GM12878 (cell line): ENCODE measurements at regions not wholly inside any gene's neighbourhood (a gene's known extent, or its start where the extent isn't known, plus 50 kb on each side); places are given as distances from the start of the nearest gene placed in this dataset.

Experiments used
- ATAC-seq: fragments of 200-7000 bp; cut with Tn5 transposase; 3 replicates; pipeline ENCODE4 v1.9.1; 2020; ENCODE audit warnings: mild to moderate bottlenecking, moderate library complexity
- BruUV-seq: library from RNA; stranded (reverse); fragments of 400-500 nt; replicated peaks from 2 replicates; lab custom pipeline; 2021; lab: Mats Ljungman, UMichigan
- CTCF ChIA-PET: fragments of 300-600 bp; sonication (Branson Sonifier 250); formaldehyde crosslinking; extraction: SDS; loops from one replicate; lab custom pipeline; 2021; ENCODE audit warnings: inconsistent platforms; lab: Yijun Ruan, JAX
- POLR2A ChIA-PET: fragments of 350-600 bp; formaldehyde crosslinking; extraction: SDS; loops from one replicate; lab custom pipeline; 2021; ENCODE audit warnings: inconsistent platforms; lab: Charles Lee
- RAD21 ChIA-PET: fragments of 300-600 bp; sonication (Branson Sonifier 250); formaldehyde crosslinking; loops from one replicate; lab custom pipeline; 2023; ENCODE audit warnings: antibody characterized with exemption; ENCODE audit not compliant: unreplicated experiment; lab: Charles Lee
- SMC1A ChIA-PET: fragments of 300-600 bp; sonication (Branson Sonifier 250); formaldehyde crosslinking; loops from one replicate; lab custom pipeline; 2023; ENCODE audit not compliant: unreplicated experiment, uncharacterized antibody; lab: Charles Lee
- DNase-seq: peaks from one replicate; pipeline ENCODE4 v3.0.0-alpha.2; 2011; ENCODE audit warnings: low read depth, low spot score
- FAIRE-seq: peaks from 3 replicates; lab custom pipeline; 2011; peaks lifted over from hg19 to GRCh38; lab: Jason Lieb, UNC
- H2AFZ ChIP-seq: 2 replicates; pipeline ENCODE4 v1.6.0; 2011; ENCODE audit warnings: low read depth, low read length, control low read depth; ENCODE audit not compliant: control insufficient read depth
- H3K27ac ChIP-seq: 2 replicates; pipeline ENCODE4 v1.5.1; 2011; ENCODE audit warnings: control low read depth; ENCODE audit not compliant: control insufficient read depth, insufficient read depth
- H3K27me3 ChIP-seq, 2 experiments: replicated peaks in 1 of 2; 2 replicates each; pipeline versions ENCODE4 v1.6.0 to v1.6.1; 2011; ENCODE audit warnings: low read length in 1 of 2; ENCODE audit not compliant: control insufficient read depth in 2 of 2, insufficient read depth in 2 of 2
- H3K36me3 ChIP-seq, 2 experiments: 2 replicates each; pipeline ENCODE4 v1.5.1; 2011; ENCODE audit warnings: low read length in 1 of 2; ENCODE audit not compliant: control insufficient read depth in 2 of 2, insufficient read depth in 2 of 2
- H3K4me1 ChIP-seq: 2 replicates; pipeline ENCODE4 v1.6.1; 2011; ENCODE audit warnings: mild to moderate bottlenecking, low read length, moderate library complexity, mixed read lengths; ENCODE audit not compliant: control insufficient read depth, insufficient read depth
- H3K4me2 ChIP-seq: 2 replicates; pipeline ENCODE4 v1.6.0; 2011; ENCODE audit warnings: control low read depth; ENCODE audit not compliant: control insufficient read depth, insufficient read depth
- H3K4me3 ChIP-seq: fragments of 200-600 bp; sonication (generic); 2 replicates; pipeline ENCODE4 v1.5.1; 2016
- H3K79me2 ChIP-seq: 2 replicates; pipeline ENCODE4 v1.6.0; 2011; ENCODE audit warnings: low read length; ENCODE audit not compliant: control insufficient read depth, insufficient read depth
- H3K9ac ChIP-seq: 2 replicates; pipeline ENCODE4 v1.8.0; 2011; ENCODE audit warnings: low read length, control low read depth, mixed read lengths; ENCODE audit not compliant: control insufficient read depth, insufficient read depth
- H3K9me3 ChIP-seq: replicated peaks from 3 replicates; pipeline ENCODE4 v1.5.1; 2011; ENCODE audit warnings: mild to moderate bottlenecking, low read length; ENCODE audit not compliant: control insufficient read depth, insufficient read depth
- H4K20me1 ChIP-seq: 2 replicates; pipeline ENCODE4 v1.6.0; 2011; ENCODE audit not compliant: control insufficient read depth, insufficient read depth
- BRCA1 ChIP-seq: IDR thresholded peaks from 2 replicates; pipeline ENCODE4 v1.6.1; 2011; ENCODE audit warnings: low read depth, low read length, improper control_type of control experiment
- ESRRA ChIP-seq: IDR thresholded peaks from 2 replicates; pipeline ENCODE4 v1.6.1; 2012; ENCODE audit warnings: mild to moderate bottlenecking, low read length, improper control_type of control experiment
- FOXM1 ChIP-seq: IDR thresholded peaks from 2 replicates; pipeline ENCODE4 v1.6.1; 2012; ENCODE audit warnings: low read depth, mild to moderate bottlenecking, inconsistent platforms, low read length, moderate library complexity
- GABPA ChIP-seq: IDR thresholded peaks from 2 replicates; pipeline ENCODE4 v1.6.1; 2014; ENCODE audit warnings: antibody characterized with exemption, low read depth, mild to moderate bottlenecking, inconsistent platforms
- HCFC1 ChIP-seq: fragments of 150-350 bp; IDR thresholded peaks from 2 replicates; pipeline ENCODE4 v1.6.1; 2014; ENCODE audit warnings: low read length
- KDM1A ChIP-seq: fragments of 200-600 bp; sonication (generic); IDR thresholded peaks from 2 replicates; pipeline ENCODE4 v1.6.1; 2016; ENCODE audit warnings: borderline replicate concordance
- RAD51 ChIP-seq: fragments of 450-650 bp; IDR thresholded peaks from 2 replicates; pipeline ENCODE4 v1.6.1; 2016; ENCODE audit warnings: moderate library complexity, mild to moderate bottlenecking, inconsistent platforms
- SKIL ChIP-seq: fragments of 450-650 bp; IDR thresholded peaks from 2 replicates; pipeline ENCODE4 v1.6.1; 2017; ENCODE audit warnings: mild to moderate bottlenecking, low read depth, inconsistent platforms; ENCODE audit not compliant: poor library complexity, severe bottlenecking
- SMARCA5 ChIP-seq: fragments of 450-650 bp; IDR thresholded peaks from 2 replicates; pipeline ENCODE4 v1.6.1; 2017; ENCODE audit warnings: mild to moderate bottlenecking
- STAT1 ChIP-seq: fragments of 450-650 bp; conservative IDR thresholded peaks from 2 replicates; pipeline ENCODE4 v1.6.1; 2014; ENCODE audit warnings: antibody characterized with exemption, mild to moderate bottlenecking
- SUPT20H ChIP-seq: IDR thresholded peaks from 2 replicates; pipeline ENCODE4 v1.6.1; 2011; ENCODE audit warnings: low read depth, mild to moderate bottlenecking, low read length, moderate library complexity, borderline replicate concordance; ENCODE audit not compliant: control insufficient read depth
- TBL1XR1 ChIP-seq: IDR thresholded peaks from 2 replicates; pipeline ENCODE4 v1.6.1; 2012; ENCODE audit warnings: low read depth, low read length, improper control_type of control experiment
- ZBTB33 ChIP-seq: fragments of 450-650 bp; IDR thresholded peaks from 2 replicates; pipeline ENCODE4 v1.6.1; 2017; ENCODE audit warnings: mild to moderate bottlenecking
- WGBS: methylation state at CpG from one replicate; pipeline ENCODE4 v1.1.6; 2016; ENCODE audit warnings: low lambda C conversion rate; ENCODE audit not compliant: insufficient replicate concordance, insufficient coverage; ENCODE audit errors: missing lambda C conversion rate; 5-methylcytosine and 5-hydroxymethylcytosine counted together
- in situ Hi-C: fragments of 300-500 bp; cut with MboI; formaldehyde crosslinking; loops from 9 replicates; pipeline ENCODE4 v1.14.3; 2018; ENCODE audit warnings: mixed read lengths
- intact Hi-C: fragments of 100-400 bp; cut with micrococcal nuclease; formaldehyde crosslinking; loops from one replicate; pipeline ENCODE4 v1.14.2; 2022; ENCODE audit not compliant: unreplicated experiment

GRCh38 chr2:176558574-176559140 lies 289.4 kb downstream of the MTX2 start:
- ChIA-PET POLR2A (no interaction called here), RAD21 (interaction anchor here (0.6 to 1.7 kb wide), 4 partner anchors 418 to 590 kb away, joined by 3 to 5 read pairs (median 4); no protein-coding TSS in a partner anchor), CTCF (interaction anchor here (0.5 to 1.7 kb wide), 7 partner anchors 27 to 431 kb away, joined by 3 to 16 read pairs (median 4); no protein-coding TSS in a partner anchor), SMC1A (interaction anchor here (0.9 to 1.8 kb wide), 5 partner anchors 30 to 426 kb away, joined by 3 to 6 read pairs (median 3); no protein-coding TSS in a partner anchor)
- H3K4me1 ChIP-seq = no peaks in the 10 kb centered on the region
- no peaks in the 10 kb centered on the region for H3K36me3 ChIP-seq
- DNase-seq = no peak
- H3K9me3 ChIP-seq = no peaks in the 10 kb centered on the region
- WGBS = 31% methylated on average over 4 of the region's 4 CpGs
- no peak overlapping the region for H3K4me3 ChIP-seq
- H3K27me3 ChIP-seq = 0 out of 4 replicates have a peak, but pooled peaks cover 0 to 3% of the 10 kb centered on the region in 2 experiments
- peak; percentile 31; the same call in 2 of the 3 replicates for ATAC-seq
- H4K20me1 ChIP-seq = no peaks in the 10 kb centered on the region
- intact Hi-C loops (loop anchor here (5.0 kb wide), 1 partner anchor 94 kb away; no protein-coding TSS in a partner anchor), in situ Hi-C loops (no loop called here)
- no peak overlapping the region for H3K4me2 ChIP-seq
- H2AFZ ChIP-seq = no peak overlapping the region
- no peak overlapping the region for H3K27ac ChIP-seq
- no peak overlapping the region for H3K9ac ChIP-seq
- no peaks in the 10 kb centered on the region for H3K79me2 ChIP-seq
- BruUV-seq = no TSS peak
- TF ChIP-seq ZBTB33 (no peak), SUPT20H (no peak), HCFC1 (no peak), TBL1XR1 (no peak), GABPA (no peak), KDM1A (no peak), SKIL (no peak), ESRRA (no peak), BRCA1 (no peak), RAD51 (no peak), FOXM1 (no peak), SMARCA5 (no peak), STAT1 (no peak)
- no peak for FAIRE-seq
